Body of pancreas (tissue), 4 donors: ENCODE measurements at regions not wholly inside any gene's neighbourhood (a gene's known extent, or its start where the extent isn't known, plus 50 kb on each side); places are given as distances from the start of the nearest gene placed in this dataset.

Experiments used
- POLR2A ChIP-seq, 3 donors: fragments of 450-650 bp; IDR thresholded peaks; one replicate each; pipeline ENCODE4 v1.6.1; 2016; ENCODE audit warnings: antibody characterized with exemption in 3 of 3, mild to moderate bottlenecking in 2 of 3
- TF ChIP-seq, protein P1 (sequence below), 7 experiments: fragments of 450-650 bp in 4 of 7; fragments of 200-600 bp in 3 of 7; sonication (generic) in 3 of 7; IDR thresholded peaks; one replicate each; pipeline ENCODE4 v1.5.1; 2016 to 2019; ENCODE audit warnings: antibody characterized with exemption in 7 of 7

DNA sequence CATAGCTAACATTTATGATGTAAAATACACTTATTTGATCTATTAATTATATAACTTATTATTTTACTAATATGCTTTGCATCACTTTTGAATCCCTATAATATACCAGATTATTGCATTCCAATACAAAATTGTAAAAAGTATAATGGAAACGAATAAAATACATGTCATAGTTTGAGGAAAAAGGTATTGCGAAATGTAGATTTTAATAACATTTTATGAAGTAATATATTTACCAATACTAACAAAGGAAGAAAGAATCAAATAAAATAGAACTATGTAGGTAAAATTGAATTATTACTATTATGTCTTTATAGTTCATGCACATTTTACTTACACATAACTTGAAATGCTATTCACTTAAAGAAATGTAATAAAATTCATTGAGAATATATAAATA, 1300.2 kb downstream of the ADGRL3 start:
- TF ChIP-seq, protein P1, sequence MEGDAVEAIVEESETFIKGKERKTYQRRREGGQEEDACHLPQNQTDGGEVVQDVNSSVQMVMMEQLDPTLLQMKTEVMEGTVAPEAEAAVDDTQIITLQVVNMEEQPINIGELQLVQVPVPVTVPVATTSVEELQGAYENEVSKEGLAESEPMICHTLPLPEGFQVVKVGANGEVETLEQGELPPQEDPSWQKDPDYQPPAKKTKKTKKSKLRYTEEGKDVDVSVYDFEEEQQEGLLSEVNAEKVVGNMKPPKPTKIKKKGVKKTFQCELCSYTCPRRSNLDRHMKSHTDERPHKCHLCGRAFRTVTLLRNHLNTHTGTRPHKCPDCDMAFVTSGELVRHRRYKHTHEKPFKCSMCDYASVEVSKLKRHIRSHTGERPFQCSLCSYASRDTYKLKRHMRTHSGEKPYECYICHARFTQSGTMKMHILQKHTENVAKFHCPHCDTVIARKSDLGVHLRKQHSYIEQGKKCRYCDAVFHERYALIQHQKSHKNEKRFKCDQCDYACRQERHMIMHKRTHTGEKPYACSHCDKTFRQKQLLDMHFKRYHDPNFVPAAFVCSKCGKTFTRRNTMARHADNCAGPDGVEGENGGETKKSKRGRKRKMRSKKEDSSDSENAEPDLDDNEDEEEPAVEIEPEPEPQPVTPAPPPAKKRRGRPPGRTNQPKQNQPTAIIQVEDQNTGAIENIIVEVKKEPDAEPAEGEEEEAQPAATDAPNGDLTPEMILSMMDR (IDR thresholded peaks at IDR 0.05) = no peak
- no peak for TF ChIP-seq POLR2A (IDR thresholded peaks at IDR 0.05)
